ENCODE measurements at regions not wholly inside any gene's neighbourhood (a gene's known extent, or its start where the extent isn't known, plus 50 kb on each side); places are given as distances from the start of the nearest gene placed in this dataset.

- TF ChIP-seq POLR2AphosphoS5 (IDR thresholded peaks at IDR 0.05; ENCODE audit: low read depth, low read length) = no peak
- peak; percentile 93 for TF ChIP-seq CTCF (IDR thresholded peaks at IDR 0.05)
- TF ChIP-seq TCF7L2 (IDR thresholded peaks at IDR 0.05; ENCODE audit: low read depth, low read length) = no peak
- no peak for TF ChIP-seq REST (IDR thresholded peaks at IDR 0.05; ENCODE audit: insufficient read depth in 1 of 2, low read depth in 2 of 2, low read length in 1 of 2)
These were observed 55.4 kb downstream of the CAMK2N1 start for GRCh38 chr1:20430355-20431175.

Data from Panc1 (cell line).